HG03469 (cell line): ENCODE measurements at regions not wholly inside any gene's neighbourhood (a gene's known extent, or its start where the extent isn't known, plus 50 kb on each side); places are given as distances from the start of the nearest gene placed in this dataset.
"Not testable (repeated sequence)": the region's sequence is repeated elsewhere in the genome, so short reads cannot be mapped to it uniquely, and the experiment has no call there.

Experiments used
- ATAC-seq: cut with Tn5 transposase; IDR thresholded peaks from one replicate; pipeline ENCODE4 v1.9.1; 2021; ENCODE audit warnings: mild to moderate bottlenecking, moderate library complexity, moderate number of reproducible peaks; ENCODE audit not compliant: unreplicated experiment

GRCh38 chr5:124892185-124892848, 145.9 kb upstream of the ZNF608 start:
- no peak for ATAC-seq

- no peak for ATAC-seq
These were observed 148.1 kb upstream of the ZNF608 start for GRCh38 chr5:124894541-124894940.

GRCh38 chr5:124895236-124895635, 148.8 kb upstream of the ZNF608 start:
- ATAC-seq: no peak

- ATAC-seq: no peak
These were observed 154.6 kb upstream of the ZNF608 start for GRCh38 chr5:124901081-124901480.

DNA sequence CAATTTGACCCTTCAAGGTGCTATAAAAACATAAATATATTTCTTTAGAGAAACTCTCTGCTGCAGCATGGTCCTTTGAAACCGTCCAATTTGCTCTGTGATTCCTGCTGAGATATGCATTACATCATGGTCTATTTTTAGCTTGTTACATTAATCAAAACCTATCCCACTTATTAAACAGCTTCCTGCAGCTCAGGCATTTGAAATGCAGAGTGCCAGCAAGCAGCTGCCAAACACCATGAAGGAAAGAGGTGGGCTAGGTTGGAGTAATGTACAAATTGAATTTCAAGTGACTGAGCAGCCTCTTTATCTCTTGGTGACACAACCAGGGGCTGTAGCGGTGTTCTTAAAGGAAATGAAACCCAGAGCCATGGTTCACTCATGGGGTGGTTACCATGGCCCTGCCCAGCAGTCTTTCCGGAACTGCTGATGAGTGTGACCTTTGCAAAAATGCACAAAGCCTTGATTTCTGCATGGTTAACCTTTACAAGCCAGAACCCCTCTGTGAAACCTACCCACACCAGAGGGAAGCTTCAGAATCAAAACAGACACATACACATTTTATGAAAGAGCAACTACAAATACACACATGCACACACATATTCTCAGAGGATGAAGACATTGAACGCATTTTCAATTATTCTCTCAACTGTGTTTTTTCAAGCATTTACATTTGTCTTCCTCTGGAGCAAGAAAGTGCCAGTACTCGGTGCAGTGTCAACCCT, 155.8 kb upstream of the ZNF608 start:
- peak; percentile 98 for ATAC-seq

GRCh38 chr5:124905256-124906130, 159.1 kb upstream of the ZNF608 start:
- ATAC-seq: no peak

- ATAC-seq: no peak
These were observed 160.1 kb upstream of the ZNF608 start for GRCh38 chr5:124906339-124907097.

DNA sequence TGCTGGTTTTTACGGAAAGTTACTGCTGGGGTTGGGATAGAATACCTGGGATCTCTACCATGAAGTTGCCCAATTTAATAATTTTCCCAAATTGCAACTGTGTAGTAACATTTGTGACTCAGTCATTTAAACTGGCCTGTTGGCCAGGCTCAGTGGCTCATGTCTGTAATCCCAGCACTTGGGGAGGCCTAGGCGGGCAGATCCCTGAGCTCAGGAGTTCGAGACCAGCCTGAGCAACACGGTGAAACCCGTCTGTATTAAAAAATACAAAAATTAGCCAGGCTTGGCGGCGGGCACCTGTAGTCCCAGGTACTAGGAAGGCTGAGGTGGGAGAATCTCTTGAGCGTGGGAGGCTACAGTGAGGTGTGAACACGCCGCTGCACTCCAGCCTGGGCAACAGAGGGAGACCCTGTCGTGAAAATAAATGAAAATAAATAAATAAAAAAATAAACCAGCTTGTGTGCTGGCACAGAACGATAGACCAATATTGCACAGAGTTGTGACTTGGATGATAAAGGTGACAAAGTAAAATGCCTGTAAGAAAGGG, 160.7 kb upstream of the ZNF608 start:
- no peak for ATAC-seq

DNA sequence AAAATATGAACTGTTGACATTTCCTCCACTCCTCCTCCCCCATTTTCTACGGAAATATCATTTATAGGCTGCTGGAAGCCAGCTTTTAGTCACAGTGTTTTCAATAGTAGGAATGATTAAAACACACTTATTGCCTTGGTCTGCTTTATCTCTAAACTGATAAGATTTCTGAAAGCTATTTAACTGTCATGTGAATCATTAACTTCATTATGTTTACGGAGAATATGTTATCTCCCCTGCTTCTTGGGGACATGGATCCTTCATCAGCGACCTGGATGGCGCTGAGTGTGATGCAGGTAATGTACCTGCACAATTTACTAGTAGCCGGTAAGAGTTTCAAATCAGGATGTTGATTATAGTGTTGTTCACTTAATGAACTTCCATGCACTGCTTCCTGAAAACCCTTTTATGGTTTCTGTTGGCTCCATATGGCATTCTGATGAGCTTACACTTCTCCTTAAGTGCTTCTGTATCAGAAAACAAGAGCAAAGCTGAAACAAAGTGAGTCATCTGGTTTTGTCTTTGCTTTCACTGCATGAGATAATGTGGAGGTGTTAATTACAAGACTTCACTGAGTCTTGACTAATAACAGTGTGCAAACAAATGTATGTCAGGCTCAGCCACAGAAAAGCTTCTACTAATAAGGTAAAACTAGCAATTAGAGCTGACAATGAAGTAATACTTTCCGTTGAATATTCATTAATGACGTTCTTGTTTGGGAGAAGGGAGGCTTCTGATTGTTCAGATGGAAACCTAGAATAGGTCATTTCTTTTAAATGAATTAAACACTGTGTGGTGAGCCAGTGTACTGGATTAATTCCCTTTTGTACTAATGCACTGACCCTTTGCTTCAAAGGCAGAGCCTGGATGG, 162.4 kb upstream of the ZNF608 start:
- ATAC-seq: peak; percentile 82

DNA sequence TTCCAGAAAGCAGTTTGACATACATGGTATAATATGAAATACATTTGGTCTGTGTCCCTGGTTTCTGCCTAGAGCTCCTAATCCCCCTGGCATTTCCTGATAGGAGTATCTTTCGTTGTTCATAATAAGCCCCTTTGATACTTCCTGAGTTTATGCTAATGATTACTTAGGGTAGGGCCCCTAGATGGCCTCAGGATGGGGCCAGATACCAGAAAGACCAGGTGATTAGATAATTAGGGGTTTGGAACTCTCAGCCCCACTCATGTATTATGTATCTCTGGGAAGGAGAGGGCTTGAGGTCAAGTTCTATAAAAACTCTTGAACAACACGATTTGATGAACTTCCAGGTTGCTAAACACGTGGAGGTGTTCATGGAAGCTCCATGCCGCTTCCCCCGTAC, 163.3 kb upstream of the ZNF608 start:
- ATAC-seq: no peak

DNA sequence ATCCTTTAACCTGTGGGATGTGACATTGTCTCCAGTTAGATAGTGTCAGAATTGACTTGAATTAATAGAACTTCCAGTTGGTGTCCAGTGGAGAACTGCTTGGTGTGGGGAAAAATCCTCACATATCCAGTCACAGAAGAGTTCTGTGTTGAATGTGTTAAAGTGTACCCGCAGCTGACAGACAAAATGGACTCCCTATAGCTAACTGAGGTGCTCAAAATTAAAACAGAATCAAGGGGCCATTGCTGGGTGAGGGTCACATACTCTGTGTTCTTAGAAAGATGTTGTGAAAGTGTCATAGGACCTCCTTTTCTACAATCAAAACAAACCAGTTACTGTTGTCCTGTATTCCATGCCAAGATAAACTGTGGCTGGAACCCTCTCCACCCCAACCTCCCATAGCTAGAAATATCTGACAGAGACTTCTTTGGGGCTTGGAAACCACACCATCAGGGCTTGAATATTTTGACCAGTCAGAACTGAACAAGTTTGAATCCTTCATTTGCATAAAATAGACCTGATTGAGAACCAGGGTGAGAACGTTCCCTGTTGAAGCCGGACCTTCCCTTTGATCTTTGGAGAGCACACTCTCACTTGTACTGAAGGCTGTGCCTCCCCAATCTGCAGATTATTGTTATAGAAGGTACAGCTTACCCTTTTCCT, 164.0 kb upstream of the ZNF608 start:
- peak; percentile 38 for ATAC-seq

DNA sequence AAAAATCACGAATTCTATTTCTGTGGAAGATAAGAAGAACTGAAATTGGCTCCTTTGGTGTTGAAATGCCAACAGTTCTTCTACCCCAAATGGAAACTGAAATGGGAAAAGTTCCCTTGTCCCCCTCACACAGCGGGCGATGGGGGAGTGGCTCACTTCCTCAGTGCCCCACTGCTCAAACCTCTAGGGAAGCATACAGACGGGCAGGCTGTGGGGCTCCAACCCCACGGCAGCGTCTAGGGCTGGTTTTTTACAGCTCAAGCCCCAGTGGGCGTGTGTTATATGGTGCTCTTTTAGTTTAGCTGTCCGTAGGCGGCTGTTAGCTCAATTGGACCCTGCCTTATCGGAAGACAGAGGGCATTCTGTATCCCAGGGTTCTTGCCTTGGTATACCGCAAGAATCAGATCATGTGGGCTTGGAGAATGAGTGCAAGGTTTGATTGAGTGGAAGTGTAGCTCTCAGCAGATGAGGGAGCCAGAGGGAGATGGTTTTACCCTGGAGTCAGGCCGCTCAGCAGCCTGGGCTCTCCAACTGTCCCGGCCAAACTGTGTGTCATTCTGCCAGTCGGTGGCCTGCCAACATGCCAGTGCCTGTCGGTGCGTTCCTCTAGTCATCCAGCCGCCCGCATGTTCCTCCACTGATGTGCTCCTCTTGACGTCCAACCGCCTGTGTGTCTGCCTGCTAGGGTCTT, 166.3 kb upstream of the ZNF608 start:
- ATAC-seq: no peak

DNA sequence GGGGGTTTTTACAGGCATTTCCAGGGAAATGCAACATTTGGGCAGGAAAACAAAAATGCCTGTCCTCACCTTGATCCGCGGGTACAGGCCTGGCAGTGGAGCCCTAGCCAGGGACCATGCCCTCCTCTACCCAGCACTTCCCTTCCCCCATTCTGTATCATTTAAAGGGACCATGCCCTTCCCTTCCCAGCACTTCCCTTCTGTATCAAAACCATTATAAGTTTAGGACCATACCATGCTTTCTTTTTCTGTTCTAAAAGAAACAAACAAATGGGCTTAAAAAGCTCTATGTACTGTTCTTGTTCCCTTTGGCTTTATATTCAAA, 166.9 kb upstream of the ZNF608 start:
- ATAC-seq: no peak

GRCh38 chr5:124916313-124916712, 169.9 kb upstream of the ZNF608 start:
- not testable (repeated sequence) for ATAC-seq

GRCh38 chr5:124918618-124919017, 172.2 kb upstream of the ZNF608 start:
- ATAC-seq: no peak

DNA sequence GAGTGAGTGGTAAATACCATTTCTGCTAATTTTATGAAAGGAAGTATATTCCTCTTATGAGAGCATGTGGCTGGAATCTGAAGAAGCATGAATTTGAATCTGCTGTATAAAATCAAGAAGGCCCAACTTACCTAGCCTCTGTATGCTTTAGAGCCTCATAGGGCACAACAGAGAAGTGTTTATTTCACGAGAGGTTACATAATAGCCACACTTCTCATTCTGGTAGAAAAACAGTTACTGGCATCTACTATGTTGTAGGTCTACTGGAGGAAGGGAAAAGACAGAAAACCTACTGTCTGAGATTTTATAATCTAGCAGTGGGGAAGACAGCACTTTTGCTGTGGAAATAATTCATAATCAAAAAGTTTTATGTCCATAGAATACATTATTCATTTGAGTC, 172.6 kb upstream of the ZNF608 start:
- no peak for ATAC-seq

- no peak for ATAC-seq
These were observed 173.5 kb upstream of the ZNF608 start for GRCh38 chr5:124919747-124920525.
